Stimulated activated memory B cell treated with anti-CD40 and anti-IgM and Interleukin-4, amounts not matched to agents 10 μg/mL and 1 μg/mL and 100 μg/mL, for 72 hours (primary cell): ENCODE measurements at regions not wholly inside any gene's neighbourhood (a gene's known extent, or its start where the extent isn't known, plus 50 kb on each side); places are given as distances from the start of the nearest gene placed in this dataset.

Source experiments
- ATAC-seq: fragments of 150-1000 bp; cut with Tn5 transposase; 2 replicates; pipeline ENCODE4 v1.10.0; 2021
- H3K27ac Mint-ChIP-seq: one replicate; pipeline ENCODE4 v1.8.0; 2022; ENCODE audit warnings: mild to moderate bottlenecking, mixed read lengths
- H3K27me3 Mint-ChIP-seq: one replicate; pipeline ENCODE4 v1.8.0; 2022; ENCODE audit warnings: mixed read lengths
- H3K36me3 Mint-ChIP-seq: one replicate; pipeline ENCODE4 v1.8.0; 2022; ENCODE audit warnings: mixed read lengths
- H3K4me1 Mint-ChIP-seq: one replicate; pipeline ENCODE4 v1.8.0; 2022; ENCODE audit warnings: mixed read lengths
- H3K4me3 Mint-ChIP-seq: one replicate; pipeline ENCODE4 v1.8.0; 2022; ENCODE audit warnings: mild to moderate bottlenecking, moderate library complexity, mixed read lengths
- H3K9me3 Mint-ChIP-seq: one replicate; pipeline ENCODE4 v1.8.0; 2022; ENCODE audit warnings: mixed read lengths

- H3K36me3 Mint-ChIP-seq = peaks cover 29% of the 10 kb centered on the region
- H3K27me3 Mint-ChIP-seq = peaks cover 9% of the 10 kb centered on the region
- H3K4me1 Mint-ChIP-seq = peaks cover 22% of the 10 kb centered on the region
- ATAC-seq = no peak
- no peak overlapping the region for H3K27ac Mint-ChIP-seq
- H3K9me3 Mint-ChIP-seq = peaks cover 4% of the 10 kb centered on the region
- no peak overlapping the region for H3K4me3 Mint-ChIP-seq
Observed at GRCh38 chr2:105150231-105150630, 91.3 kb upstream of the GPR45 start.

GRCh38 chr2:105154119-105154818, 87.3 kb upstream of the GPR45 start:
- H3K4me3 Mint-ChIP-seq = no peak overlapping the region
- H3K36me3 Mint-ChIP-seq = peaks cover 36% of the 10 kb centered on the region
- peaks cover 26% of the 10 kb centered on the region for H3K9me3 Mint-ChIP-seq
- no peak for ATAC-seq
- H3K27ac Mint-ChIP-seq = no peak overlapping the region
- H3K4me1 Mint-ChIP-seq = peaks cover 12% of the 10 kb centered on the region
- peaks cover 44% of the 10 kb centered on the region for H3K27me3 Mint-ChIP-seq

- H3K27ac Mint-ChIP-seq = no peak overlapping the region
- peaks cover 32% of the 10 kb centered on the region for H3K36me3 Mint-ChIP-seq
- H3K9me3 Mint-ChIP-seq = peaks cover 25% of the 10 kb centered on the region
- H3K4me1 Mint-ChIP-seq = peaks cover 10% of the 10 kb centered on the region
- ATAC-seq = no peak
- H3K4me3 Mint-ChIP-seq = no peak overlapping the region
- peaks cover 44% of the 10 kb centered on the region for H3K27me3 Mint-ChIP-seq
Observed at GRCh38 chr2:105156166-105156565, 85.4 kb upstream of the GPR45 start.

- peaks cover 43% of the 10 kb centered on the region for H3K27me3 Mint-ChIP-seq
- peaks cover 10% of the 10 kb centered on the region for H3K4me1 Mint-ChIP-seq
- peaks cover 25% of the 10 kb centered on the region for H3K9me3 Mint-ChIP-seq
- H3K27ac Mint-ChIP-seq = no peak overlapping the region
- H3K4me3 Mint-ChIP-seq = no peak overlapping the region
- no peak for ATAC-seq
- H3K36me3 Mint-ChIP-seq = peaks cover 32% of the 10 kb centered on the region
Observed at GRCh38 chr2:105158002-105158401, 83.5 kb upstream of the GPR45 start.

GRCh38 chr2:105166688-105167087, 74.9 kb upstream of the GPR45 start:
- no peaks in the 10 kb centered on the region for H3K27me3 Mint-ChIP-seq
- ATAC-seq = no peak
- no peak overlapping the region for H3K27ac Mint-ChIP-seq
- H3K4me3 Mint-ChIP-seq = no peak overlapping the region
- H3K4me1 Mint-ChIP-seq = peaks cover 12% of the 10 kb centered on the region
- H3K36me3 Mint-ChIP-seq = no peaks in the 10 kb centered on the region
- no peaks in the 10 kb centered on the region for H3K9me3 Mint-ChIP-seq

- ATAC-seq = no peak
- peaks cover 19% of the 10 kb centered on the region for H3K4me1 Mint-ChIP-seq
- H3K36me3 Mint-ChIP-seq = peaks cover 8% of the 10 kb centered on the region
- H3K27ac Mint-ChIP-seq = no peak overlapping the region
- no peaks in the 10 kb centered on the region for H3K27me3 Mint-ChIP-seq
- no peak overlapping the region for H3K4me3 Mint-ChIP-seq
- H3K9me3 Mint-ChIP-seq = peaks cover 6% of the 10 kb centered on the region
Observed at GRCh38 chr2:105168543-105168942, 73.0 kb upstream of the GPR45 start.

- peak overlapping the region; percentile 1 for H3K27ac Mint-ChIP-seq
- H3K27me3 Mint-ChIP-seq = no peaks in the 10 kb centered on the region
- H3K4me1 Mint-ChIP-seq = peaks cover 65% of the 10 kb centered on the region
- H3K4me3 Mint-ChIP-seq = peak overlapping the region; percentile 10
- peaks cover 12% of the 10 kb centered on the region for H3K36me3 Mint-ChIP-seq
- peak; percentile 64 for ATAC-seq
- peaks cover 9% of the 10 kb centered on the region for H3K9me3 Mint-ChIP-seq
Observed at GRCh38 chr2:105175231-105175630, 66.3 kb upstream of the GPR45 start.

- Mint-ChIP-seq H3K4me3 (peak overlapping the region; percentile 63), H3K27me3 (no peaks in the 10 kb centered on the region), H3K4me1 (peaks cover 64% of the 10 kb centered on the region), H3K36me3 (peaks cover 12% of the 10 kb centered on the region), H3K9me3 (peaks cover 9% of the 10 kb centered on the region), H3K27ac (peak overlapping the region; percentile 1)
- ATAC-seq = peak; percentile 89
Observed at GRCh38 chr2:105176429-105176828, 65.1 kb upstream of the GPR45 start.

GRCh38 chr2:105177008-105177407, 64.5 kb upstream of the GPR45 start:
- peaks cover 9% of the 10 kb centered on the region for H3K9me3 Mint-ChIP-seq
- H3K4me1 Mint-ChIP-seq = peaks cover 69% of the 10 kb centered on the region
- H3K27ac Mint-ChIP-seq = peak overlapping the region; percentile 1
- H3K36me3 Mint-ChIP-seq = peaks cover 12% of the 10 kb centered on the region
- H3K27me3 Mint-ChIP-seq = no peaks in the 10 kb centered on the region
- H3K4me3 Mint-ChIP-seq = peak overlapping the region; percentile 63
- ATAC-seq = no peak

- H3K4me1 Mint-ChIP-seq = peaks cover 76% of the 10 kb centered on the region
- no peak for ATAC-seq
- H3K4me3 Mint-ChIP-seq = no peak overlapping the region
- peak overlapping the region; percentile 1 for H3K27ac Mint-ChIP-seq
- H3K9me3 Mint-ChIP-seq = peaks cover 9% of the 10 kb centered on the region
- peaks cover 12% of the 10 kb centered on the region for H3K36me3 Mint-ChIP-seq
- H3K27me3 Mint-ChIP-seq = no peaks in the 10 kb centered on the region
Observed at GRCh38 chr2:105177536-105178254, 63.8 kb upstream of the GPR45 start.

GRCh38 chr2:105179469-105180372, 61.8 kb upstream of the GPR45 start:
- no peaks in the 10 kb centered on the region for H3K27me3 Mint-ChIP-seq
- H3K9me3 Mint-ChIP-seq = no peaks in the 10 kb centered on the region
- H3K4me1 Mint-ChIP-seq = peaks cover 77% of the 10 kb centered on the region
- H3K4me3 Mint-ChIP-seq = no peak overlapping the region
- ATAC-seq = no peak
- H3K36me3 Mint-ChIP-seq = no peaks in the 10 kb centered on the region
- H3K27ac Mint-ChIP-seq = no peak overlapping the region

GRCh38 chr2:105180491-105180972, 61.0 kb upstream of the GPR45 start:
- H3K9me3 Mint-ChIP-seq = no peaks in the 10 kb centered on the region
- H3K4me1 Mint-ChIP-seq = peaks cover 68% of the 10 kb centered on the region
- H3K4me3 Mint-ChIP-seq = no peak overlapping the region
- H3K27ac Mint-ChIP-seq = no peak overlapping the region
- no peak for ATAC-seq
- H3K27me3 Mint-ChIP-seq = no peaks in the 10 kb centered on the region
- no peaks in the 10 kb centered on the region for H3K36me3 Mint-ChIP-seq

- Mint-ChIP-seq H3K4me1 (peaks cover 61% of the 10 kb centered on the region), H3K27me3 (no peaks in the 10 kb centered on the region), H3K27ac (no peak overlapping the region), H3K4me3 (no peak overlapping the region), H3K9me3 (no peaks in the 10 kb centered on the region), H3K36me3 (no peaks in the 10 kb centered on the region)
- ATAC-seq = no peak
Observed at GRCh38 chr2:105181282-105181681, 60.3 kb upstream of the GPR45 start.

GRCh38 chr2:105183555-105184323, 57.8 kb upstream of the GPR45 start:
- peak; percentile 89 for ATAC-seq
- Mint-ChIP-seq H3K36me3 (no peaks in the 10 kb centered on the region), H3K4me3 (no peak overlapping the region), H3K4me1 (peaks cover 44% of the 10 kb centered on the region), H3K9me3 (no peaks in the 10 kb centered on the region), H3K27ac (peak overlapping the region; percentile 65), H3K27me3 (no peaks in the 10 kb centered on the region)
